ENCODE measurements at regions not wholly inside any gene's neighbourhood (a gene's known extent, or its start where the extent isn't known, plus 50 kb on each side); places are given as distances from the start of the nearest gene placed in this dataset.

- no peak for TF ChIP-seq EP300 (IDR thresholded peaks at IDR 0.05)
- TF ChIP-seq CTCF (IDR thresholded peaks at IDR 0.05) = no peak
- no peak for TF ChIP-seq POLR2AphosphoS5 (IDR thresholded peaks at IDR 0.05)
- no peak for TF ChIP-seq POLR2A (IDR thresholded peaks at IDR 0.05)
- Histone ChIP-seq H3K36me3 (no peaks in the 10 kb centered on the region), H3K4me3 (no peak overlapping the region), H3K27me3 (no peaks in the 10 kb centered on the region), H3K27ac (no peak overlapping the region), H3K4me1 (peaks cover 0 to 12% (median 0%) of the 10 kb centered on the region in 4 donors), H3K9me3 (no peaks in the 10 kb centered on the region)
- intact Hi-C loops (cut with DNase I) = no loop called here
- 52 to 78% methylated on average over 10 of the region's 10 CpGs for WGBS, 2 donors
- DNase-seq = no peak
These were observed 431.7 kb downstream of the EFNB2 start for GRCh38 chr13:106103779-106104178.

GRCh38 chr13:106102786-106103185 is 432.7 kb downstream of the EFNB2 start:
- no peaks in the 10 kb centered on the region for H3K9me3 ChIP-seq
- intact Hi-C loops (cut with DNase I) = no loop called here
- no peak overlapping the region for H3K27ac ChIP-seq
- no peaks in the 10 kb centered on the region for H3K27me3 ChIP-seq
- no peak for DNase-seq
- H3K4me3 ChIP-seq = no peak overlapping the region
- TF ChIP-seq CTCF (IDR thresholded peaks at IDR 0.05) (no peak), POLR2A (IDR thresholded peaks at IDR 0.05) (no peak), POLR2AphosphoS5 (IDR thresholded peaks at IDR 0.05) (no peak), EP300 (IDR thresholded peaks at IDR 0.05) (no peak)
- no peaks in the 10 kb centered on the region for H3K36me3 ChIP-seq
- WGBS, 2 donors = 95 to 98% methylated on average over 4 of the region's 4 CpGs
- H3K4me1 ChIP-seq = peaks cover 0 to 12% (median 0%) of the 10 kb centered on the region in 4 donors

GRCh38 chr13:106101201-106101600 is 434.3 kb downstream of the EFNB2 start:
- intact Hi-C loops (cut with DNase I) = no loop called here
- TF ChIP-seq CTCF (IDR thresholded peaks at IDR 0.05) (no peak), EP300 (IDR thresholded peaks at IDR 0.05) (no peak), POLR2AphosphoS5 (IDR thresholded peaks at IDR 0.05) (no peak), POLR2A (IDR thresholded peaks at IDR 0.05) (no peak)
- no peak overlapping the region for H3K27ac ChIP-seq
- H3K27me3 ChIP-seq = no peaks in the 10 kb centered on the region
- no peaks in the 10 kb centered on the region for H3K36me3 ChIP-seq
- no peak for DNase-seq
- peaks cover 0 to 12% (median 0%) of the 10 kb centered on the region in 4 donors for H3K4me1 ChIP-seq
- H3K4me3 ChIP-seq = no peak overlapping the region
- 39 to 71% methylated on average over 5 of the region's 5 CpGs for WGBS, 2 donors
- H3K9me3 ChIP-seq = no peaks in the 10 kb centered on the region

GRCh38 chr13:106100171-106100919 is 435.1 kb downstream of the EFNB2 start:
- Histone ChIP-seq H3K36me3 (no peaks in the 10 kb centered on the region), H3K27me3 (no peaks in the 10 kb centered on the region), H3K27ac (no peak overlapping the region), H3K4me3 (no peak overlapping the region), H3K4me1 (peaks cover 0 to 12% (median 0%) of the 10 kb centered on the region in 4 donors), H3K9me3 (no peaks in the 10 kb centered on the region)
- no peak for DNase-seq
- no peak for TF ChIP-seq EP300 (IDR thresholded peaks at IDR 0.05)
- TF ChIP-seq CTCF (IDR thresholded peaks at IDR 0.05) = no peak
- no peak for TF ChIP-seq POLR2A (IDR thresholded peaks at IDR 0.05)
- no peak for TF ChIP-seq POLR2AphosphoS5 (IDR thresholded peaks at IDR 0.05)
- intact Hi-C loops (cut with DNase I) = no loop called here
- 12 to 50% methylated on average over 8 of the region's 8 CpGs for WGBS, 2 donors

- no peaks in the 10 kb centered on the region for H3K36me3 ChIP-seq
- H3K27ac ChIP-seq = no peak overlapping the region
- H3K9me3 ChIP-seq = no peaks in the 10 kb centered on the region
- no peaks in the 10 kb centered on the region for H3K27me3 ChIP-seq
- peaks cover 0 to 11% (median 0%) of the 10 kb centered on the region in 4 donors for H3K4me1 ChIP-seq
- TF ChIP-seq EP300 (IDR thresholded peaks at IDR 0.05) = no peak
- no peak for DNase-seq
- H3K4me3 ChIP-seq = no peak overlapping the region
- intact Hi-C loops (cut with DNase I) = no loop called here
- 18 to 76% methylated on average over 13 of the region's 13 CpGs for WGBS, 2 donors
These were observed 435.7 kb downstream of the EFNB2 start for GRCh38 chr13:106099765-106100164.
